ENCODE measurements at regions not wholly inside any gene's neighbourhood (a gene's known extent, or its start where the extent isn't known, plus 50 kb on each side); places are given as distances from the start of the nearest gene placed in this dataset.

- Histone ChIP-seq H3K4me3 (no peak overlapping the region), H3K9me3 (no peaks in the 10 kb centered on the region), H3K4me1 (no peaks in the 10 kb centered on the region), H3K27ac (no peak overlapping the region), H3K27me3 (no peaks in the 10 kb centered on the region), H3K36me3 (no peaks in the 10 kb centered on the region)
- DNase-seq = no peak
- 90 to 92% methylated on average over 1 of the region's 1 CpG for WGBS, 2 donors
- intact Hi-C loops (cut with DNase I) = no loop called here
- TF ChIP-seq, protein P1, sequence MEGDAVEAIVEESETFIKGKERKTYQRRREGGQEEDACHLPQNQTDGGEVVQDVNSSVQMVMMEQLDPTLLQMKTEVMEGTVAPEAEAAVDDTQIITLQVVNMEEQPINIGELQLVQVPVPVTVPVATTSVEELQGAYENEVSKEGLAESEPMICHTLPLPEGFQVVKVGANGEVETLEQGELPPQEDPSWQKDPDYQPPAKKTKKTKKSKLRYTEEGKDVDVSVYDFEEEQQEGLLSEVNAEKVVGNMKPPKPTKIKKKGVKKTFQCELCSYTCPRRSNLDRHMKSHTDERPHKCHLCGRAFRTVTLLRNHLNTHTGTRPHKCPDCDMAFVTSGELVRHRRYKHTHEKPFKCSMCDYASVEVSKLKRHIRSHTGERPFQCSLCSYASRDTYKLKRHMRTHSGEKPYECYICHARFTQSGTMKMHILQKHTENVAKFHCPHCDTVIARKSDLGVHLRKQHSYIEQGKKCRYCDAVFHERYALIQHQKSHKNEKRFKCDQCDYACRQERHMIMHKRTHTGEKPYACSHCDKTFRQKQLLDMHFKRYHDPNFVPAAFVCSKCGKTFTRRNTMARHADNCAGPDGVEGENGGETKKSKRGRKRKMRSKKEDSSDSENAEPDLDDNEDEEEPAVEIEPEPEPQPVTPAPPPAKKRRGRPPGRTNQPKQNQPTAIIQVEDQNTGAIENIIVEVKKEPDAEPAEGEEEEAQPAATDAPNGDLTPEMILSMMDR (IDR thresholded peaks at IDR 0.05) = no peak
- TF ChIP-seq EP300 (IDR thresholded peaks at IDR 0.05) = no peak
- TF ChIP-seq POLR2AphosphoS5 (IDR thresholded peaks at IDR 0.05) = no peak
- no peak for TF ChIP-seq POLR2A (IDR thresholded peaks at IDR 0.05)
Measured at GRCh38 chr18:73452866-73453265, 585.1 kb upstream of the NETO1 start.

DNA sequence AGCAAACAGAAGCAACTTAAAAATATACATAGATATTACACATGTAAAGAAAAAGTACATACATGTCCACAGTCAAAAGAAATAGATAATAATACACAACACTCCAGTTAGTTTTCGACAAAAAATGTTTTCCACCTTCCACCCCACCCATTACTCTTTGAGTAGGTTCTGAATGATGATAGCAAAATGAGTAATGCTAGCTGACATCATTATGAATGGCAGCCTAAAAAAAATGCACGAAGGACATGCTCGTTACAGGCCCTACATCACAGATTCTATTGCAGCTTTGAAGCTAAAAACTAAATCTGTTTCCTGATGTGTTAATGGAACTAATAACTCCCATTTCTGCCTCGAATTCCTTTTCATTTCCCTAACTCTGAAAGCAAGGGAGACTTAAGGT, 578.7 kb upstream of the NETO1 start:
- H3K4me1 ChIP-seq = no peaks in the 10 kb centered on the region
- no peaks in the 10 kb centered on the region for H3K36me3 ChIP-seq
- no peak overlapping the region for H3K27ac ChIP-seq
- no peak overlapping the region for H3K4me3 ChIP-seq
- WGBS, 2 donors = 63 to 76% methylated on average over 4 of the region's 4 CpGs
- no peaks in the 10 kb centered on the region for H3K27me3 ChIP-seq
- intact Hi-C loops (cut with DNase I) = no loop called here
- no peak for TF ChIP-seq EP300 (IDR thresholded peaks at IDR 0.05)
- TF ChIP-seq, protein P1 (IDR thresholded peaks at IDR 0.05) = no peak
- no peaks in the 10 kb centered on the region for H3K9me3 ChIP-seq
- no peak for DNase-seq

DNA sequence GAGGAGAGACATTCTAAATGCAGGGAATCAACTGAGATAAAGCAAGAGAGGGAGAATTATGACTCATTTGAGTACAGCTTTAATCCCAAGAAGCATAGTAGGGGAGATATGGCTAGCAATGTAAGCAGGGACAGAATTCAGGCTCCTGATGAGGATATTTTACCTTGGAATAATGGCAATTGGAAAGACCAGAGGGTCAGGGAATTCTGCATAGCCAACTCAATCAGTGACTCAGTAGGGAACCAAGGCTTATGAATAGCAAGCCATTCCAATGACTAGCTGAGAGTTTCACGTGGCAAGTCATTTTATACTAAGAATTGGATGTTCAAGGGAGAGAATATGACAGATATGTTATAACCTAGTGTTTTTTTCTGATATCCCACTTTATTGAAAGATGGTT, 563.8 kb upstream of the NETO1 start:
- no peak for DNase-seq
- no peaks in the 10 kb centered on the region for H3K9me3 ChIP-seq
- no peak overlapping the region for H3K27ac ChIP-seq
- H3K36me3 ChIP-seq = no peaks in the 10 kb centered on the region
- intact Hi-C loops (cut with DNase I) = no loop called here
- H3K27me3 ChIP-seq = no peaks in the 10 kb centered on the region
- H3K4me3 ChIP-seq = no peak overlapping the region
- TF ChIP-seq POLR2A (IDR thresholded peaks at IDR 0.05) = no peak
- TF ChIP-seq POLR2AphosphoS5 (IDR thresholded peaks at IDR 0.05) = no peak
- TF ChIP-seq, protein P1 (IDR thresholded peaks at IDR 0.05) = no peak
- TF ChIP-seq EP300 (IDR thresholded peaks at IDR 0.05) = no peak
- no peaks in the 10 kb centered on the region for H3K4me1 ChIP-seq
- WGBS, 2 donors = 35 to 61% methylated on average over 1 of the region's 1 CpG

DNA sequence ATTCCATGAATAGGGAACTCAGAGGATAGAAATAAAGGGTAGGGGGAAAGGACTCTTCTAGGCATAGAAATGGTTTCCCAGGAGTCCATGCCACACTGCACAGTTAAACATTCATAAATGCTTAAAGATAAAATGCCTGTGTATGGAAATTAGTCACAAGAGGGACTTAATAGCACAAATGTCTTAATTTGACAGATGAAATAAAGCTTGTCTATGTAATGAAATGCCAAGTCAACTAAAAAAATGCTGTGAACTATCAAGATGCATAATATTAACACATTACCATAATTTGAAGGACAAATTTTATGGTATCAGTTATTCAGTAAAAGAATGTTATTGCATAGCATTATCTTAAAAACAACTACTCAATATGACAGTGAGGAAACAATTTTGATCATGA, 553.2 kb upstream of the NETO1 start:
- no peak for TF ChIP-seq POLR2A (IDR thresholded peaks at IDR 0.05)
- no peak for TF ChIP-seq POLR2AphosphoS5 (IDR thresholded peaks at IDR 0.05)
- no peak for TF ChIP-seq EP300 (IDR thresholded peaks at IDR 0.05)
- TF ChIP-seq, protein P1 (IDR thresholded peaks at IDR 0.05) = no peak
- no peaks in the 10 kb centered on the region for H3K4me1 ChIP-seq

DNA sequence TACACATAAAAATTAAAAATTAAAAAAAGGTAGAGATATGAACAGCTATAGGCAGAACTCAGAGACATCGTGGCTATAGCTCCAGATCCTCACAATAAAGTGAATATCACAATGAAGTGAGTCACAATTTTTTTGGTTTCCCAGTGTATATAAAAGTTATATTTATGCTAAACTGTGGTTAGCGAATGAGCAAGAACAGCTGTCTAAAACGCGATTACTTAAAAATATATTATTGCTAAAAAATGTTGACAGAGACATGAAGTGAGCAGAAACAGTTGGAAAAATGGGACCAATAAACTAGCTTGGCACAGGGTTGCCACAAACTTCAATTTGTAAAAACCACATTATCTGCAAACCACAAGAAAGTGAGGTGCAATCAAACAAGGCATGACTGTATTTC, 551.7 kb upstream of the NETO1 start:
- TF ChIP-seq EP300 (IDR thresholded peaks at IDR 0.05) = no peak
- TF ChIP-seq, protein P1 (IDR thresholded peaks at IDR 0.05) = no peak
- TF ChIP-seq POLR2A (IDR thresholded peaks at IDR 0.05) = no peak
- TF ChIP-seq POLR2AphosphoS5 (IDR thresholded peaks at IDR 0.05) = no peak

More for the DNA sequence above, 553.2 kb upstream of the NETO1 start:
- no peaks in the 10 kb centered on the region for H3K9me3 ChIP-seq
- H3K36me3 ChIP-seq = no peaks in the 10 kb centered on the region
- DNase-seq = no peak
- no peaks in the 10 kb centered on the region for H3K27me3 ChIP-seq
- H3K27ac ChIP-seq = no peak overlapping the region
- no peak overlapping the region for H3K4me3 ChIP-seq
- intact Hi-C loops (cut with DNase I) = no loop called here

More for the DNA sequence above, 551.7 kb upstream of the NETO1 start:
- Histone ChIP-seq H3K4me3 (no peak overlapping the region), H3K27me3 (no peaks in the 10 kb centered on the region), H3K36me3 (no peaks in the 10 kb centered on the region), H3K4me1 (no peaks in the 10 kb centered on the region), H3K9me3 (no peaks in the 10 kb centered on the region), H3K27ac (no peak overlapping the region)
- 68 to 80% methylated on average over 4 of the region's 4 CpGs for WGBS, 2 donors
- no peak for DNase-seq
- intact Hi-C loops (cut with DNase I) = no loop called here
